ENCODE measurements at regions not wholly inside any gene's neighbourhood (a gene's known extent, or its start where the extent isn't known, plus 50 kb on each side); places are given as distances from the start of the nearest gene placed in this dataset.

DNA sequence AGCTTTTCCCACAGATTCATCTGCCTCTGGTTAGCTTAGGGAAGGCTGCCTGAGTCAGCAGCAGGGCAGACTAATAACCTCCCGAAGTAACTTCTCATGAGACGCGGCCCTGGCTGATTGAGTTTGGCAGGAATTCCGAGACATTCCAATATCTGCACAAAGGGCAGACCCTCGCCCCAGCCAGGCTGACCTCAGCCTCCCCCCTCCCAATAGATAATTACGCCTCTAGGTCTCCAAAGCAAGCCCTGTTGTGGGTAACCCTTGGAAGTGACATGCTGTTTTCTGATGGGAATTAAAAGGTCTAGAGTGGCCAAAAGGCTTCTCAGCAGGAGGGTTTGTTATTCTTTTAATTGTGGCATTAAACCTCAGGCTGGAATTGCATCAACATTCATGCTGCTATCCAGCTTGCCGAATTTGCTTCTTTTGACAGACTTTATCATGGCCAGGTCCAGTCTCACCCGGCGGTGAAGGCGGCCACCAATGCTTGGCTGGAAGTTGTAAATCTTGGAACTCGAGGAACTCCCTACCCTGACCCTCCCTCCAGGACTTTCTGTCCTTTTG, 98.0 kb upstream of the SLC14A2 start:
- Mint-ChIP-seq H3K4me1 (peaks cover 58% of the 10 kb centered on the region), H3K27me3 (ENCODE audit: low read depth) (no peaks in the 10 kb centered on the region), H3K4me3 (no peak overlapping the region), H3K27ac (peak overlapping the region; percentile 52), H3K9me3 (peaks cover 4% of the 10 kb centered on the region), H3K36me3 (no peaks in the 10 kb centered on the region)
- TF ChIP-seq CTCF (IDR thresholded peaks at IDR 0.05; ENCODE audit: unreplicated experiment) = no peak
- DNase-seq (ENCODE audit: low spot score in 2 of 2, unreplicated experiment in 2 of 2) = no peak

DNA sequence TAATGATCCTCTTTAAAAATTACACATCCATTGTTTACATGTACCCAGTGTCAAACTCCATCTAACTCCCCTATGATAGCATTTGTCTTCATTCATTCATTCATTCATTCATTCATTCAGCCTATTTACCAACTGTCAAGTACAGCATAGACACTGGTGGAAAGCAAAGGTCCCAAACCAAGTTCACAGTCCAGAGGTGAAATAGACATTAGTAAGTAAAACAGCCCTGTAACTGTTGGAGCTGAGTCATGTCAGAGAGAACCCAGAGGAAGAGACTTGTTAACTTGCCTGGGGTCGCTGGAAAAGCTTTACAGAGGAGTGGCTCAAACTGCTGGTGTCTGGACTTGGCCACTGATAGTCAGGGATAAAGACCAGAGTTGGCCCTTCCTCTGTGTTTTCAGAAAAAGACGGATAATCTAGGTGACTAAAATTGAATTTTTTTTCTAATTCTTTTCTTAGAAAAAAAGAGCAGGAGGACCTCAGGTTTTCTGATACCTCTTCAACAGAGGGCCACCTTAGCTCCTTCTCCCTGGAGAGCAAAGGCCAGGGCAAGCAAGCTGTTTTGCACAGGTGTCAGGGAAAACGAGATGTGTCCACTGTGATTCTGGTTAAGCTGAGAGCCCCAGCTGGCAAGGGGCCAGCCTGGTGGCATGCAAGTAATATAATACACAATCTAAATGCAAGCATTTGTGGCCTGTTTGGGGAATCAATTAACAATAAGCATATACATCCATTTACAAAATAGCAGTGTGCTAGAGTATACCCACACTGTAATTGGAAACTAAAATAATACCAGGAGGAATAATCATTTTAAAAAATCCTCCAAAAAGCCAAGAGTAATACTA, 96.7 kb upstream of the SLC14A2 start:
- Mint-ChIP-seq H3K27ac (no peak overlapping the region), H3K36me3 (no peaks in the 10 kb centered on the region), H3K4me1 (peaks cover 58% of the 10 kb centered on the region), H3K4me3 (no peak overlapping the region), H3K9me3 (peaks cover 4% of the 10 kb centered on the region), H3K27me3 (ENCODE audit: low read depth) (no peaks in the 10 kb centered on the region)
- TF ChIP-seq CTCF (IDR thresholded peaks at IDR 0.05; ENCODE audit: unreplicated experiment) = no peak
- DNase-seq (ENCODE audit: low spot score in 2 of 2, unreplicated experiment in 2 of 2) = no peak

DNA sequence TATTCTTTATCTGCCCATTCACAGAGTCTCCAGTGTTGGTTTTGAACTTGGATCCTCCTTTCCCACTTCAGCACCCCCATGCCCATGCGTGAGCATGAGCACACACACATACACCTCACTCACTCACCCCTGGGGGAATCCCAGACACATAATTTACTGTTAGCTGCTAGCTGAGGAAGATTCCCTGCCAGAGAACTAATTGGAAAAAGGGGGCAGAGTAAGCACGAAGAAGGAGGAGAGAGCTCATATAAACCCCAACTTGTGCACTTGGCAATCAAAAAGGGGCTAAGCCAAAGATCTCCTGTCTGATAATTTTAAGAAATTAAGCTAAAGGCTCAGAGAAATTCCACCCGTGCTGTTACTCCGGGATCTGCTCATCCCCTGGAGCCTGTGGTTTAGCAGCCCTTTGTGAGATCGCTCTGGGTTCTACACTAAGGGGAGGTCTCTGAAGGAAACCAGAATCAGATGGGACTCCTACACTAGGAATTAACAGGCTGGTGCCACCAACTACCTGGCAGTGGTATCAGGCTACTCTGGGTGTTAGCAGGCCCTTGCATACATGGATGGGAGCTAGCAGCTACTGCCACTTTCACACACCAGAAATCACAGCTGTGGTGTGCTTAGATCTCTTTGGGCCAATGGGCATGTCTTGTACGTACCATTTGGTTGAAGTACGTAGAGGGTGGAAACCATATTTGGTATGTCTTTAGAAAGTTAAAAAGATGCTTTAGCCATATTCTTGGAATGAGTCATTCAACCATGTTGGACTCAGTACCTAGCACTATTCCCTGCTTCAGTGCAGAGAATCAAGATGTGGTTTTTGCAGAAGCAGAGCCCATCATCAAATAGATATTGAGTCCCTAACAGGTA, 95.6 kb upstream of the SLC14A2 start:
- no peak for DNase-seq (ENCODE audit: low spot score in 2 of 2, unreplicated experiment in 2 of 2)
- H3K9me3 Mint-ChIP-seq = no peaks in the 10 kb centered on the region
- H3K36me3 Mint-ChIP-seq = no peaks in the 10 kb centered on the region
- no peak overlapping the region for H3K4me3 Mint-ChIP-seq
- H3K4me1 Mint-ChIP-seq = peaks cover 58% of the 10 kb centered on the region
- no peak overlapping the region for H3K27ac Mint-ChIP-seq
- TF ChIP-seq CTCF (IDR thresholded peaks at IDR 0.05; ENCODE audit: unreplicated experiment) = no peak
- no peaks in the 10 kb centered on the region for H3K27me3 Mint-ChIP-seq (ENCODE audit: low read depth)

- Mint-ChIP-seq H3K27ac (peak overlapping the region; percentile 8), H3K4me1 (peaks cover 63% of the 10 kb centered on the region), H3K9me3 (no peaks in the 10 kb centered on the region), H3K27me3 (ENCODE audit: low read depth) (no peaks in the 10 kb centered on the region), H3K4me3 (no peak overlapping the region), H3K36me3 (no peaks in the 10 kb centered on the region)
- no peak for DNase-seq (ENCODE audit: low spot score in 2 of 2, unreplicated experiment in 2 of 2)
- no peak for TF ChIP-seq CTCF (IDR thresholded peaks at IDR 0.05; ENCODE audit: unreplicated experiment)
These were observed 94.1 kb upstream of the SLC14A2 start for GRCh38 chr18:45521136-45521535.

GRCh38 chr18:45521777-45522176, 93.5 kb upstream of the SLC14A2 start:
- TF ChIP-seq CTCF (IDR thresholded peaks at IDR 0.05; ENCODE audit: unreplicated experiment) = no peak
- Mint-ChIP-seq H3K9me3 (no peaks in the 10 kb centered on the region), H3K27me3 (ENCODE audit: low read depth) (no peaks in the 10 kb centered on the region), H3K36me3 (no peaks in the 10 kb centered on the region), H3K4me1 (peaks cover 62% of the 10 kb centered on the region), H3K4me3 (no peak overlapping the region), H3K27ac (no peak overlapping the region)
- no peak for DNase-seq (ENCODE audit: low spot score in 2 of 2, unreplicated experiment in 2 of 2)

Measured in mesothelial cell of epicardium (in vitro differentiated cells).